ENCODE measurements at regions not wholly inside any gene's neighbourhood (a gene's known extent, or its start where the extent isn't known, plus 50 kb on each side); places are given as distances from the start of the nearest gene placed in this dataset.

GRCh38 chr2:225998653-225999052 lies 599.1 kb downstream of the NYAP2 start:
- TF ChIP-seq CTCF (IDR thresholded peaks at IDR 0.05): no peak
- TF ChIP-seq POLR2AphosphoS5 (IDR thresholded peaks at IDR 0.05; ENCODE audit: low read depth, low read length): no peak
- TF ChIP-seq REST (IDR thresholded peaks at IDR 0.05; ENCODE audit: insufficient read depth in 1 of 2, low read depth in 2 of 2, low read length in 1 of 2): no peak

All from Panc1 (cell line).